ENCODE measurements at regions not wholly inside any gene's neighbourhood (a gene's known extent, or its start where the extent isn't known, plus 50 kb on each side); places are given as distances from the start of the nearest gene placed in this dataset.

DNA sequence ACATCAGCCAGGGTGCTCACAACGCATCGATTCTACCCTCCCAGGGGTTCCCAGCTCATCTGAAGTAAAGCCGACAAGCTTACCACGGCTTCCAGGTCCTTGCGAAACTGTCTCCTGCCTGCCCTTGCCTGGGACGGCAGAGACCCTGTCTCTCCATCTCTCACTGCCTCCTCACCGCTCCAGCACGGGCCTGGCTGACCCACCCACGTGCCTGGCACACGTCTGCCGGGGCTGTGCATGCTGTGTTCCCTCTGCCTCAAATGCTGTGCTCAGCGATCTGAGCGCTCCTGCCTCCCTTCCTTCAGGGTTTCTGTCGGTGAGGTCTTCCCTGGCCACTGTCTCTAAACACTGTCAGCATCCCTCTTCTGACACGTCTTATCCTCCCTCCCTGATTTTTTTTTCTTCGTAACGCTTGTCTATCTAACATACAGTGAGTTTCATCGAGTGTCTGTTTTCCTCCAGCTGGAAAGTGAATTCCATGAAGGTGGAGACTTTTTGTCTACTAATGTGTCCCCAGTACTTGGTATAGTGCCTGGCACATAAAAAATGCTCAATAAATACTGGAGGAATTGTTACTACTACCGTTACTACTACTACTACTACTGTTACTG is 208.4 kb downstream of the IRF8 start:
- no peak overlapping the region for H2BK5ac ChIP-seq (ENCODE audit: low read length)
- DNase-seq (ENCODE audit: low spot score), result no peak
- no peak overlapping the region for H2AFZ ChIP-seq (ENCODE audit: low read length)
- H3K36me3 ChIP-seq (replicated peaks in 1 of 2; ENCODE audit: control insufficient read depth in 2 of 2, insufficient read depth in 2 of 2, low read length in 2 of 2), result no peaks in the 10 kb centered on the region
- no peak overlapping the region for H4K91ac ChIP-seq (ENCODE audit: low read depth, low read length, poor library complexity)
- no peaks in the 10 kb centered on the region for H3K27me3 ChIP-seq (ENCODE audit: control insufficient read depth in 3 of 3, insufficient read depth in 3 of 3, low read depth in 1 of 3, low read length in 3 of 3)
- no CpG with 5 or more reads among the region's 19 CpGs for WGBS, 2 donors (ENCODE audit: extremely low coverage in 2 of 2, insufficient read length in 2 of 2, insufficient replicate concordance in 1 of 2)
- no peak overlapping the region for H3K27ac ChIP-seq (replicated peaks; ENCODE audit: low read length)
- H2BK12ac ChIP-seq (ENCODE audit: low read length), result no peak overlapping the region
- H2BK120ac ChIP-seq (ENCODE audit: low read depth, low read length), result no peak overlapping the region
- no peak overlapping the region for H4K8ac ChIP-seq (ENCODE audit: low read depth, low read length)
- H3K9ac ChIP-seq (ENCODE audit: low read depth, low read length, poor library complexity), result no peak overlapping the region
- peak overlapping the region in 1 of 2 donors; percentile 63 for H3K4me3 ChIP-seq (ENCODE audit: low read length in 2 of 2)
- H2AK5ac ChIP-seq (ENCODE audit: low read depth, low read length), result no peak overlapping the region
- H3K9me3 ChIP-seq (replicated peaks in 1 of 2; ENCODE audit: control insufficient read depth in 2 of 2, insufficient read depth in 1 of 2, low read depth in 1 of 2, low read length in 2 of 2), result peaks cover 2 to 6% of the 10 kb centered on the region in 2 donors
- no peak overlapping the region for H2BK15ac ChIP-seq (ENCODE audit: low read length)
- no peaks in the 10 kb centered on the region for H3K79me1 ChIP-seq (ENCODE audit: low read depth, low read length)
- H3K4me1 ChIP-seq (ENCODE audit: control insufficient read depth in 2 of 2, insufficient read depth in 1 of 2, low read depth in 1 of 2, low read length in 2 of 2), result no peaks in the 10 kb centered on the region
- H3K4ac ChIP-seq (ENCODE audit: low read length), result no peak overlapping the region
- H3K18ac ChIP-seq (ENCODE audit: low read length), result no peak overlapping the region
- H3K14ac ChIP-seq (ENCODE audit: low read length), result peak overlapping the region; percentile 75
- H3K23ac ChIP-seq (ENCODE audit: low read depth, low read length, poor library complexity), result no peak overlapping the region
- H3K4me2 ChIP-seq (ENCODE audit: insufficient read depth, low read length, poor library complexity, severe bottlenecking), result no peak overlapping the region

GRCh38 chr16:86108062-86108461 is 209.1 kb downstream of the IRF8 start:
- H3K4me1 ChIP-seq (ENCODE audit: control insufficient read depth in 2 of 2, insufficient read depth in 1 of 2, low read depth in 1 of 2, low read length in 2 of 2), result no peaks in the 10 kb centered on the region
- H3K18ac ChIP-seq (ENCODE audit: low read length), result no peak overlapping the region
- no peaks in the 10 kb centered on the region for H3K27me3 ChIP-seq (ENCODE audit: control insufficient read depth in 3 of 3, insufficient read depth in 3 of 3, low read depth in 1 of 3, low read length in 3 of 3)
- H2AFZ ChIP-seq (ENCODE audit: low read length), result no peak overlapping the region
- DNase-seq (ENCODE audit: low spot score), result no peak
- no peak overlapping the region for H3K27ac ChIP-seq (replicated peaks; ENCODE audit: low read length)
- H2BK15ac ChIP-seq (ENCODE audit: low read length), result no peak overlapping the region
- no peak overlapping the region for H2BK120ac ChIP-seq (ENCODE audit: low read depth, low read length)
- H3K9ac ChIP-seq (ENCODE audit: low read depth, low read length, poor library complexity), result no peak overlapping the region
- no peaks in the 10 kb centered on the region for H3K36me3 ChIP-seq (replicated peaks in 1 of 2; ENCODE audit: control insufficient read depth in 2 of 2, insufficient read depth in 2 of 2, low read length in 2 of 2)
- no peak overlapping the region for H3K23ac ChIP-seq (ENCODE audit: low read depth, low read length, poor library complexity)
- no peak overlapping the region for H2BK5ac ChIP-seq (ENCODE audit: low read length)
- H3K4me2 ChIP-seq (ENCODE audit: insufficient read depth, low read length, poor library complexity, severe bottlenecking), result no peak overlapping the region
- H3K14ac ChIP-seq (ENCODE audit: low read length), result no peak overlapping the region
- H4K91ac ChIP-seq (ENCODE audit: low read depth, low read length, poor library complexity), result no peak overlapping the region
- no peak overlapping the region for H4K8ac ChIP-seq (ENCODE audit: low read depth, low read length)
- H3K4me3 ChIP-seq (ENCODE audit: low read length in 2 of 2), result no peak overlapping the region
- H2BK12ac ChIP-seq (ENCODE audit: low read length), result no peak overlapping the region
- H2AK5ac ChIP-seq (ENCODE audit: low read depth, low read length), result no peak overlapping the region
- no peak overlapping the region for H3K4ac ChIP-seq (ENCODE audit: low read length)
- WGBS, 2 donors (ENCODE audit: extremely low coverage in 2 of 2, insufficient read length in 2 of 2, insufficient replicate concordance in 1 of 2), result no CpG with 5 or more reads among the region's 3 CpGs
- no peaks in the 10 kb centered on the region for H3K79me1 ChIP-seq (ENCODE audit: low read depth, low read length)
- H3K9me3 ChIP-seq (replicated peaks in 1 of 2; ENCODE audit: control insufficient read depth in 2 of 2, insufficient read depth in 1 of 2, low read depth in 1 of 2, low read length in 2 of 2), result peaks cover 2 to 8% of the 10 kb centered on the region in 2 donors

DNA sequence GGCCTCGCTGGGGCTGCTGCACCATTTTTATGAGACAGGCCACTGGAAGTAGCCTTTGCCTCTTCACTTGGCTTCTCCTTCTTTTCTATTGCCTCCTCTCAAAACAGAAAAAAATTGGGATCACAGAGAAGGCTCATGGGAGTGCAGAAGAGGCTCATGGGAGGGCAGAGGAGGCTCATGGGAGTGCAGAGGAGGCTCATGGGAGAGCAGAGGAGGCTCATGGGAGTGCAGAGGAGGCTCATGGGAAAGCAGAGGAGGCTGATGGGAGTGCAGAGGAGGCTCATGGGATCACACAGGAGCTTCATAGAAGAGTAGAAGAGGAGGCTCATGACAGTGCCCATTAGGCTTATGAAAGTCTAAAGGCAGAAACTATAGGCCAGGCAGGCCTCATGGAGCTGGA is 211.2 kb downstream of the IRF8 start:
- no peak overlapping the region for H2AK5ac ChIP-seq (ENCODE audit: low read depth, low read length)
- H3K36me3 ChIP-seq (replicated peaks in 1 of 2; ENCODE audit: control insufficient read depth in 2 of 2, insufficient read depth in 2 of 2, low read length in 2 of 2), result no peaks in the 10 kb centered on the region
- no peak overlapping the region for H3K4me2 ChIP-seq (ENCODE audit: insufficient read depth, low read length, poor library complexity, severe bottlenecking)
- H2BK5ac ChIP-seq (ENCODE audit: low read length), result no peak overlapping the region
- no CpG with 5 or more reads among the region's 1 CpG for WGBS, 2 donors (ENCODE audit: extremely low coverage in 2 of 2, insufficient read length in 2 of 2, insufficient replicate concordance in 1 of 2)
- H3K27ac ChIP-seq (replicated peaks; ENCODE audit: low read length), result no peak overlapping the region
- no peak overlapping the region for H3K9ac ChIP-seq (ENCODE audit: low read depth, low read length, poor library complexity)
- no peak overlapping the region for H3K14ac ChIP-seq (ENCODE audit: low read length)
- H4K8ac ChIP-seq (ENCODE audit: low read depth, low read length), result no peak overlapping the region
- no peak overlapping the region for H3K4ac ChIP-seq (ENCODE audit: low read length)
- H3K23ac ChIP-seq (ENCODE audit: low read depth, low read length, poor library complexity), result no peak overlapping the region
- H2BK12ac ChIP-seq (ENCODE audit: low read length), result no peak overlapping the region
- no peaks in the 10 kb centered on the region for H3K4me1 ChIP-seq (ENCODE audit: control insufficient read depth in 2 of 2, insufficient read depth in 1 of 2, low read depth in 1 of 2, low read length in 2 of 2)
- no peak overlapping the region for H4K91ac ChIP-seq (ENCODE audit: low read depth, low read length, poor library complexity)
- no peak overlapping the region for H3K4me3 ChIP-seq (ENCODE audit: low read length in 2 of 2)
- peaks cover 2 to 4% of the 10 kb centered on the region in 2 donors for H3K9me3 ChIP-seq (replicated peaks in 1 of 2; ENCODE audit: control insufficient read depth in 2 of 2, insufficient read depth in 1 of 2, low read depth in 1 of 2, low read length in 2 of 2)
- no peaks in the 10 kb centered on the region for H3K27me3 ChIP-seq (ENCODE audit: control insufficient read depth in 3 of 3, insufficient read depth in 3 of 3, low read depth in 1 of 3, low read length in 3 of 3)
- no peak for DNase-seq (ENCODE audit: low spot score)
- H3K79me1 ChIP-seq (ENCODE audit: low read depth, low read length), result no peaks in the 10 kb centered on the region
- H2BK120ac ChIP-seq (ENCODE audit: low read depth, low read length), result no peak overlapping the region
- H3K18ac ChIP-seq (ENCODE audit: low read length), result no peak overlapping the region
- no peak overlapping the region for H2BK15ac ChIP-seq (ENCODE audit: low read length)
- H2AFZ ChIP-seq (ENCODE audit: low read length), result no peak overlapping the region

- whole genome bisulfite sequencing, 2 donors (ENCODE audit: extremely low coverage in 2 of 2, insufficient read length in 2 of 2, insufficient replicate concordance in 1 of 2), result no CpG with 5 or more reads among the region's 4 CpGs
- Histone ChIP-seq H3K4me3 (ENCODE audit: low read length in 2 of 2) (no peak overlapping the region), H3K36me3 (replicated peaks in 1 of 2; ENCODE audit: control insufficient read depth in 2 of 2, insufficient read depth in 2 of 2, low read length in 2 of 2) (no peaks in the 10 kb centered on the region), H3K4ac (ENCODE audit: low read length) (no peak overlapping the region), H3K27ac (replicated peaks; ENCODE audit: low read length) (no peak overlapping the region), H4K91ac (ENCODE audit: low read depth, low read length, poor library complexity) (no peak overlapping the region), H3K18ac (ENCODE audit: low read length) (no peak overlapping the region), H3K27me3 (ENCODE audit: control insufficient read depth in 3 of 3, insufficient read depth in 3 of 3, low read depth in 1 of 3, low read length in 3 of 3) (no peaks in the 10 kb centered on the region), H3K79me1 (ENCODE audit: low read depth, low read length) (no peaks in the 10 kb centered on the region), H3K9me3 (replicated peaks in 1 of 2; ENCODE audit: control insufficient read depth in 2 of 2, insufficient read depth in 1 of 2, low read depth in 1 of 2, low read length in 2 of 2) (peaks cover 2 to 4% of the 10 kb centered on the region in 2 donors), H3K4me1 (ENCODE audit: control insufficient read depth in 2 of 2, insufficient read depth in 1 of 2, low read depth in 1 of 2, low read length in 2 of 2) (no peaks in the 10 kb centered on the region), H2BK120ac (ENCODE audit: low read depth, low read length) (no peak overlapping the region), H3K4me2 (ENCODE audit: insufficient read depth, low read length, poor library complexity, severe bottlenecking) (no peak overlapping the region), H2BK15ac (ENCODE audit: low read length) (no peak overlapping the region), H3K14ac (ENCODE audit: low read length) (no peak overlapping the region), H2BK5ac (ENCODE audit: low read length) (no peak overlapping the region), H4K8ac (ENCODE audit: low read depth, low read length) (no peak overlapping the region), H3K23ac (ENCODE audit: low read depth, low read length, poor library complexity) (no peak overlapping the region), H2AK5ac (ENCODE audit: low read depth, low read length) (no peak overlapping the region), H2BK12ac (ENCODE audit: low read length) (no peak overlapping the region), H2AFZ (ENCODE audit: low read length) (no peak overlapping the region), H3K9ac (ENCODE audit: low read depth, low read length, poor library complexity) (no peak overlapping the region)
- DNase-seq (ENCODE audit: low spot score), result no peak
Measured at GRCh38 chr16:86110726-86111125, 211.8 kb downstream of the IRF8 start.
